H1 (cell line): ENCODE measurements at regions not wholly inside any gene's neighbourhood (a gene's known extent, or its start where the extent isn't known, plus 50 kb on each side); places are given as distances from the start of the nearest gene placed in this dataset.

Experiments used
- CTCF ChIA-PET: fragments of 300-600 bp; sonication (Branson Sonifier 250); formaldehyde crosslinking; loops from one replicate; lab custom pipeline; 2021; ENCODE audit not compliant: partially characterized antibody; lab: Charles Lee
- POLR2A ChIA-PET: fragments of 300-600 bp; sonication (Branson Sonifier 250); formaldehyde crosslinking; loops from one replicate; lab custom pipeline; 2021; ENCODE audit warnings: inconsistent platforms; ENCODE audit not compliant: partially characterized antibody; lab: Charles Lee
- DNase-seq, 2 experiments: peaks; one replicate each; pipeline versions ENCODE4 v3.0.0 to v3.0.0-alpha.2; 2010 to 2022; ENCODE audit warnings: low spot score in 2 of 2, low read depth in 1 of 2, mixed read lengths in 1 of 2
- FAIRE-seq: peaks from 2 replicates; lab custom pipeline; 2011; peaks lifted over from hg19 to GRCh38; lab: Jason Lieb, UNC
- H2AFZ ChIP-seq: 2 replicates; pipeline ENCODE4 v1.8.1; 2012; ENCODE audit warnings: low read length, inconsistent platforms
- H2AK5ac ChIP-seq: 2 replicates; pipeline ENCODE4 v1.6.1; 2013; ENCODE audit warnings: low read depth, low read length
- H2BK120ac ChIP-seq: replicated peaks from 2 replicates; pipeline ENCODE3; 2013; ENCODE audit warnings: low read depth, low read length, inconsistent platforms
- H2BK12ac ChIP-seq: 2 replicates; pipeline ENCODE4 v1.6.1; 2013; ENCODE audit warnings: low read depth, low read length
- H2BK15ac ChIP-seq: 2 replicates; pipeline ENCODE4 v1.6.1; 2013; ENCODE audit warnings: low read length
- H2BK20ac ChIP-seq: 2 replicates; pipeline ENCODE4 v1.6.1; 2013; ENCODE audit warnings: low read length
- H2BK5ac ChIP-seq: 2 replicates; pipeline ENCODE4 v1.6.1; 2013; ENCODE audit warnings: low read depth, low read length
- H3K14ac ChIP-seq: 2 replicates; pipeline ENCODE4 v1.6.1; 2013; ENCODE audit warnings: inconsistent platforms; ENCODE audit not compliant: insufficient read length
- H3K18ac ChIP-seq: 2 replicates; pipeline ENCODE4 v1.6.1; 2013; ENCODE audit warnings: low read length; ENCODE audit errors: extremely low read depth
- H3K23ac ChIP-seq: 2 replicates; pipeline ENCODE4 v1.6.1; 2013; ENCODE audit warnings: inconsistent platforms; ENCODE audit not compliant: insufficient read length
- H3K23me2 ChIP-seq: 2 replicates; pipeline ENCODE4 v1.6.1; 2013; ENCODE audit warnings: low read depth, low read length
- H3K27ac ChIP-seq: 2 replicates; pipeline ENCODE4 v1.6.1; 2011; ENCODE audit warnings: low read depth, low read length, inconsistent platforms
- H3K27me3 ChIP-seq, 4 experiments: replicated peaks in 1 of 4; 1 replicate in 1 of 4; 2 replicates in 3 of 4; pipeline versions ENCODE4 v1.6.1 to v1.8.1; 2011 to 2013; ENCODE audit warnings: low read length in 3 of 4, mild to moderate bottlenecking in 3 of 4, inconsistent platforms in 2 of 4, mixed read lengths in 2 of 4, moderate library complexity in 1 of 4; ENCODE audit not compliant: control insufficient read depth in 3 of 4, insufficient read depth in 3 of 4; ENCODE audit errors: extremely low read depth in 1 of 4
- H3K36me3 ChIP-seq, 4 experiments: 2 replicates each; pipeline versions ENCODE4 v1.6.1 to v1.8.1; 2011 to 2013; ENCODE audit warnings: mild to moderate bottlenecking in 4 of 4, low read length in 3 of 4, moderate library complexity in 2 of 4, control low read depth in 1 of 4, inconsistent platforms in 1 of 4; ENCODE audit not compliant: insufficient read depth in 4 of 4, control insufficient read depth in 2 of 4
- H3K4ac ChIP-seq: replicated peaks from 2 replicates; pipeline ENCODE3; 2013; ENCODE audit warnings: low read length, low read depth, mixed read lengths, inconsistent platforms; ENCODE audit not compliant: insufficient read length
- H3K4me1 ChIP-seq, 4 experiments: replicated peaks in 1 of 4; 1 replicate in 1 of 4; 2 replicates in 3 of 4; pipeline versions ENCODE4 v1.6.1 to v1.8.1; 2011 to 2013; ENCODE audit warnings: low read length in 3 of 4, inconsistent platforms in 2 of 4, mixed read lengths in 1 of 4; ENCODE audit not compliant: insufficient read depth in 4 of 4, control insufficient read depth in 3 of 4
- H3K4me2 ChIP-seq, 2 experiments: 2 replicates each; pipeline versions ENCODE4 v1.6.1 to v1.8.1; 2011 to 2013; ENCODE audit warnings: low read depth in 2 of 2, low read length in 2 of 2, control low read depth in 1 of 2, inconsistent platforms in 1 of 2, mild to moderate bottlenecking in 1 of 2; ENCODE audit not compliant: insufficient read depth in 1 of 2
- H3K4me3 ChIP-seq, 4 experiments: fragments of 200-600, 300-600 bp in 1 of 4; sonication (generic), shearing (Covaris generic), sonication (Bioruptor Twin) in 1 of 4; 2 replicates each; pipeline versions ENCODE4 v1.5.1 to v1.8.1; 2011 to 2016; ENCODE audit warnings: low read length in 4 of 4, low read depth in 3 of 4, control low read depth in 2 of 4, inconsistent platforms in 2 of 4, mild to moderate bottlenecking in 2 of 4, mixed read lengths in 1 of 4, moderate library complexity in 1 of 4; ENCODE audit not compliant: insufficient read depth in 2 of 4; ENCODE audit errors: extremely low read depth in 1 of 4
- H3K56ac ChIP-seq: replicated peaks from 2 replicates; pipeline ENCODE3; 2013; ENCODE audit warnings: low read depth, mild to moderate bottlenecking, mixed read lengths, low read length, inconsistent platforms; ENCODE audit not compliant: insufficient read length
- H3K79me1 ChIP-seq: 2 replicates; pipeline ENCODE4 v1.6.1; 2013; ENCODE audit warnings: low read depth, low read length, control low read depth
- H3K79me2 ChIP-seq, 2 experiments: 2 replicates each; pipeline versions ENCODE4 v1.6.1 to v1.8.1; 2012 to 2013; ENCODE audit warnings: low read length in 2 of 2, mild to moderate bottlenecking in 2 of 2, inconsistent platforms in 1 of 2; ENCODE audit not compliant: insufficient read depth in 2 of 2, control insufficient read depth in 1 of 2
- H3K9ac ChIP-seq, 4 experiments: replicated peaks in 1 of 4; 1 replicate in 1 of 4; 2 replicates in 3 of 4; pipeline versions ENCODE4 v1.6.1 to v1.8.1; 2011 to 2013; ENCODE audit warnings: low read depth in 3 of 4, low read length in 3 of 4, control low read depth in 2 of 4, mild to moderate bottlenecking in 2 of 4, moderate library complexity in 2 of 4, inconsistent platforms in 1 of 4; ENCODE audit errors: extremely low read depth in 1 of 4
- H3K9me3 ChIP-seq, 2 experiments: 2 replicates each; pipeline versions ENCODE4 v1.6.1 to v1.8.1; 2012 to 2013; ENCODE audit warnings: mild to moderate bottlenecking in 2 of 2, moderate library complexity in 2 of 2, control low read depth in 1 of 2, inconsistent platforms in 1 of 2, low read depth in 1 of 2, low read length in 1 of 2, mixed read lengths in 1 of 2; ENCODE audit not compliant: insufficient read depth in 2 of 2
- H4K20me1 ChIP-seq, 2 experiments: replicated peaks in 1 of 2; 2 replicates each; pipeline versions ENCODE3 to v1.8.1; 2011 to 2013; ENCODE audit warnings: inconsistent platforms in 2 of 2, low read length in 2 of 2, mild to moderate bottlenecking in 1 of 2; ENCODE audit not compliant: insufficient read depth in 2 of 2, control insufficient read depth in 1 of 2
- H4K5ac ChIP-seq: 2 replicates; pipeline ENCODE4 v1.6.1; 2013; ENCODE audit warnings: low read length, low read depth, mixed read lengths, inconsistent platforms; ENCODE audit not compliant: insufficient read length
- H4K8ac ChIP-seq: 2 replicates; pipeline ENCODE4 v1.8.0; 2013; ENCODE audit warnings: mild to moderate bottlenecking, moderate library complexity, low read length, inconsistent platforms; ENCODE audit not compliant: insufficient read depth; ENCODE audit errors: extremely low read depth
- H4K91ac ChIP-seq: replicated peaks from 2 replicates; pipeline ENCODE3; 2013; ENCODE audit warnings: low read length, mixed read lengths, inconsistent platforms; ENCODE audit not compliant: insufficient read length
- ASH2L ChIP-seq: fragments of 200-600, 300-600 bp; sonication (generic); IDR thresholded peaks from one replicate; pipeline ENCODE4 v1.7.1; 2017; ENCODE audit warnings: low read length
- CBX8 ChIP-seq: fragments of 300-800, 300-1000 bp; sonication (generic); IDR thresholded peaks from 2 replicates; pipeline ENCODE4 v1.7.1; 2016; ENCODE audit warnings: low read depth, low read length, borderline replicate concordance
- GABPA ChIP-seq: IDR thresholded peaks from 2 replicates; pipeline ENCODE4 v1.6.1; 2011; ENCODE audit warnings: mild to moderate bottlenecking, low read length, moderate library complexity, borderline replicate concordance; ENCODE audit not compliant: insufficient read depth
- NRF1 ChIP-seq: IDR thresholded peaks from 2 replicates; pipeline ENCODE4 v1.6.1; 2011; ENCODE audit warnings: mild to moderate bottlenecking, low read depth, low read length, improper control_type of control experiment
- POU5F1 ChIP-seq: IDR thresholded peaks from 2 replicates; pipeline ENCODE4 v1.6.1; 2011; ENCODE audit warnings: low read depth, mild to moderate bottlenecking, low read length, moderate library complexity
- RBBP5 ChIP-seq: IDR thresholded peaks from 2 replicates; pipeline ENCODE4 v1.7.1; 2012; ENCODE audit warnings: low read depth, mild to moderate bottlenecking, inconsistent platforms, low read length, moderate library complexity, borderline replicate concordance
- TEAD4 ChIP-seq: IDR thresholded peaks from 2 replicates; pipeline ENCODE4 v1.6.1; 2012; ENCODE audit warnings: low read depth, low read length, inconsistent platforms, mixed read lengths
- WGBS, 2 experiments: shearing (Covaris generic) in 1 of 2; methylation state at CpG; one replicate each; pipeline versions ENCODE4 v1.1.6 to v1.1.7; 2013 to 2015; ENCODE audit warnings: low lambda C conversion rate in 2 of 2, mixed read lengths in 2 of 2, inconsistent platforms in 1 of 2, low coverage in 1 of 2, missing lambda C conversion rate in 1 of 2; ENCODE audit not compliant: insufficient replicate concordance in 2 of 2, insufficient coverage in 1 of 2, insufficient read length in 1 of 2; ENCODE audit errors: extremely low coverage in 1 of 2, missing lambda C conversion rate in 1 of 2; 5-methylcytosine and 5-hydroxymethylcytosine counted together

GRCh38 chr1:4062560-4062959 lies 162.5 kb upstream of the C1orf174 start:
- H2BK5ac ChIP-seq = no peak overlapping the region
- H3K18ac ChIP-seq = no peak overlapping the region
- no peak for TF ChIP-seq CBX8
- no peak for TF ChIP-seq TEAD4
- no peak for TF ChIP-seq POU5F1
- no peak for TF ChIP-seq ASH2L
- no peak for TF ChIP-seq RBBP5
- no peak for TF ChIP-seq GABPA
- TF ChIP-seq NRF1 = no peak
- TF ChIP-seq, all 59 proteins: peak for 0
- Histone ChIP-seq H3K79me2 (no peaks in the 10 kb centered on the region), H2AFZ (no peak overlapping the region), H3K56ac (no peak overlapping the region), H3K14ac (no peak overlapping the region), H4K91ac (no peak overlapping the region), H3K23me2 (peaks cover 23% of the 10 kb centered on the region; the same call in 1 of the 2 replicates), H4K5ac (no peak overlapping the region), H3K36me3 (no peaks in the 10 kb centered on the region), H3K4me3 (no peak overlapping the region), H3K27ac (no peak overlapping the region), H3K9me3 (0 out of 4 replicates have a peak, but pooled peaks cover 0 to 12% of the 10 kb centered on the region in 2 experiments), H3K9ac (no peak overlapping the region), H3K79me1 (no peaks in the 10 kb centered on the region), H2BK20ac (no peak overlapping the region), H2BK15ac (no peak overlapping the region), H2BK120ac (no peak overlapping the region), H4K20me1 (peaks cover 0 to 2% of the 10 kb centered on the region in 2 experiments), H4K8ac (no peak overlapping the region; the same call in 1 of the 2 replicates), H3K4me1 (no peaks in the 10 kb centered on the region), H2BK12ac (0 out of 2 replicates have a peak overlapping the region, but pooled peaks have one; percentile 14), H3K4ac (peak overlapping the region; percentile 61), H3K23ac (no peak overlapping the region), H3K27me3 (no peaks in the 10 kb centered on the region), H3K4me2 (no peak overlapping the region), H2AK5ac (no peak overlapping the region)
- ChIA-PET POLR2A (no interaction called here), CTCF (no interaction called here)
- FAIRE-seq (no peak), DNase-seq (no peak)
- WGBS, 2 experiments = 89% methylated on average over 13 of the region's 13 CpGs; no CpG with 5 or more reads in 1 of the 2 experiments
